ENCODE measurements at regions not wholly inside any gene's neighbourhood (a gene's known extent, or its start where the extent isn't known, plus 50 kb on each side); places are given as distances from the start of the nearest gene placed in this dataset.

GRCh38 chr5:166088389-166089039 is 2202.9 kb upstream of the WWC1 start:
- no peaks in the 10 kb centered on the region for H3K9me2 ChIP-seq (ENCODE audit: low read depth, low read length)
- H3K9me3 ChIP-seq (ENCODE audit: low read length), result no peaks in the 10 kb centered on the region
- TF ChIP-seq EZH2 (IDR thresholded peaks at IDR 0.05; ENCODE audit: borderline replicate concordance, low read length) (no peak), CTCF (IDR thresholded peaks at IDR 0.05; ENCODE audit: low read length) (no peak)
- H3K4me1 ChIP-seq (ENCODE audit: insufficient read depth, low read length, severe bottlenecking), result no peaks in the 10 kb centered on the region
- H3K4me3 ChIP-seq (ENCODE audit: low read depth, low read length, poor library complexity, severe bottlenecking), result no peak overlapping the region
- H3K27ac ChIP-seq (ENCODE audit: low read depth, low read length, poor library complexity, severe bottlenecking), result no peak overlapping the region
- no peaks in the 10 kb centered on the region for H3F3A ChIP-seq (ENCODE audit: insufficient read depth, low read length)
- H4K20me1 ChIP-seq (ENCODE audit: insufficient read depth, low read length), result no peaks in the 10 kb centered on the region
- no peaks in the 10 kb centered on the region for H3K27me3 ChIP-seq (ENCODE audit: insufficient read depth, low read length)
- H3K79me2 ChIP-seq (ENCODE audit: insufficient read depth, low read length), result no peaks in the 10 kb centered on the region
- no peak overlapping the region for H3K4me2 ChIP-seq (ENCODE audit: low read length)
- H3K36me3 ChIP-seq (ENCODE audit: insufficient read depth, low read length), result no peaks in the 10 kb centered on the region
- no peak overlapping the region for H2AFZ ChIP-seq (ENCODE audit: low read length)
- H3K9ac ChIP-seq (ENCODE audit: low read length), result no peak overlapping the region

GRCh38 chr5:166091931-166092330 is 2199.5 kb upstream of the WWC1 start:
- Histone ChIP-seq H3K4me1 (ENCODE audit: insufficient read depth, low read length, severe bottlenecking) (no peaks in the 10 kb centered on the region), H4K20me1 (ENCODE audit: insufficient read depth, low read length) (no peaks in the 10 kb centered on the region), H3K27ac (ENCODE audit: low read depth, low read length, poor library complexity, severe bottlenecking) (no peak overlapping the region), H3K9me2 (ENCODE audit: low read depth, low read length) (no peaks in the 10 kb centered on the region), H3K27me3 (ENCODE audit: insufficient read depth, low read length) (no peaks in the 10 kb centered on the region), H3K79me2 (ENCODE audit: insufficient read depth, low read length) (no peaks in the 10 kb centered on the region), H3F3A (ENCODE audit: insufficient read depth, low read length) (no peaks in the 10 kb centered on the region), H3K4me3 (ENCODE audit: low read depth, low read length, poor library complexity, severe bottlenecking) (no peak overlapping the region), H3K4me2 (ENCODE audit: low read length) (no peak overlapping the region), H3K9ac (ENCODE audit: low read length) (no peak overlapping the region), H3K9me3 (ENCODE audit: low read length) (no peaks in the 10 kb centered on the region), H3K36me3 (ENCODE audit: insufficient read depth, low read length) (no peaks in the 10 kb centered on the region), H2AFZ (ENCODE audit: low read length) (no peak overlapping the region)
- no peak for TF ChIP-seq EZH2 (IDR thresholded peaks at IDR 0.05; ENCODE audit: borderline replicate concordance, low read length)
- no peak for TF ChIP-seq CTCF (IDR thresholded peaks at IDR 0.05; ENCODE audit: low read length)

- no peak overlapping the region for H3K27ac ChIP-seq (ENCODE audit: low read depth, low read length, poor library complexity, severe bottlenecking)
Observed at GRCh38 chr5:166093312-166093711, 2198.1 kb upstream of the WWC1 start.

More at GRCh38 chr5:166093312-166093711, 2198.1 kb upstream of the WWC1 start:
- TF ChIP-seq EZH2 (IDR thresholded peaks at IDR 0.05; ENCODE audit: borderline replicate concordance, low read length), result no peak
- TF ChIP-seq CTCF (IDR thresholded peaks at IDR 0.05; ENCODE audit: low read length), result no peak
- Histone ChIP-seq H3K79me2 (ENCODE audit: insufficient read depth, low read length) (no peaks in the 10 kb centered on the region), H3K36me3 (ENCODE audit: insufficient read depth, low read length) (no peaks in the 10 kb centered on the region), H3K4me1 (ENCODE audit: insufficient read depth, low read length, severe bottlenecking) (no peaks in the 10 kb centered on the region), H3K9me2 (ENCODE audit: low read depth, low read length) (no peaks in the 10 kb centered on the region), H2AFZ (ENCODE audit: low read length) (no peak overlapping the region), H3F3A (ENCODE audit: insufficient read depth, low read length) (no peaks in the 10 kb centered on the region), H3K4me2 (ENCODE audit: low read length) (no peak overlapping the region), H3K27me3 (ENCODE audit: insufficient read depth, low read length) (no peaks in the 10 kb centered on the region), H3K9me3 (ENCODE audit: low read length) (no peaks in the 10 kb centered on the region), H3K9ac (ENCODE audit: low read length) (no peak overlapping the region), H3K4me3 (ENCODE audit: low read depth, low read length, poor library complexity, severe bottlenecking) (no peak overlapping the region), H4K20me1 (ENCODE audit: insufficient read depth, low read length) (no peaks in the 10 kb centered on the region)
